Endothelial cell of hepatic sinusoid (primary cell): ENCODE measurements at regions not wholly inside any gene's neighbourhood (a gene's known extent, or its start where the extent isn't known, plus 50 kb on each side); places are given as distances from the start of the nearest gene placed in this dataset.

Experiments used
- in situ Hi-C: cut with HindIII; loops from 2 replicates; pipeline ENCODE4 v1.10.0; 2017; ENCODE audit warnings: low sequenced_read_pairs

- in situ Hi-C loops = no loop called here
These were observed 58.1 kb upstream of the ERG start for GRCh38 chr21:38556390-38556789.

- in situ Hi-C loops = loop anchor here (5.0 kb wide), 1 partner anchor 49 kb away; no protein-coding TSS in a partner anchor
These were observed 62.9 kb upstream of the ERG start for GRCh38 chr21:38561205-38561604.

- in situ Hi-C loops = loop anchor here (5.0 kb wide), 1 partner anchor 50 kb away; no protein-coding TSS in a partner anchor
These were observed 63.6 kb upstream of the ERG start for GRCh38 chr21:38561613-38562581.

GRCh38 chr21:38567335-38567969 is 69.2 kb upstream of the ERG start:
- in situ Hi-C loops = no loop called here

- in situ Hi-C loops = no loop called here
These were observed 69.7 kb upstream of the ERG start for GRCh38 chr21:38567970-38568360.

- in situ Hi-C loops = no loop called here
These were observed 71.5 kb upstream of the ERG start for GRCh38 chr21:38569733-38570132.

GRCh38 chr21:38570596-38570995 is 72.3 kb upstream of the ERG start:
- in situ Hi-C loops = no loop called here

GRCh38 chr21:38574895-38575575 is 76.8 kb upstream of the ERG start:
- in situ Hi-C loops = no loop called here

- in situ Hi-C loops = no loop called here
These were observed 79.6 kb upstream of the ERG start for GRCh38 chr21:38577887-38578286.

GRCh38 chr21:38590449-38591217 is 92.4 kb upstream of the ERG start:
- in situ Hi-C loops = no loop called here

- in situ Hi-C loops = no loop called here
These were observed 92.9 kb upstream of the ERG start for GRCh38 chr21:38591218-38591537.

- in situ Hi-C loops = loop anchor here (5.0 kb wide), 1 partner anchor 36 kb away; no protein-coding TSS in a partner anchor
These were observed 98.2 kb upstream of the ERG start for GRCh38 chr21:38596264-38597042.

- in situ Hi-C loops = loop anchor here (5.0 kb wide), 1 partner anchor 35 kb away; no protein-coding TSS in a partner anchor
These were observed 99.1 kb upstream of the ERG start for GRCh38 chr21:38597421-38597820.

GRCh38 chr21:38598413-38598812 is 100.1 kb upstream of the ERG start:
- in situ Hi-C loops = loop anchor here (5.0 kb wide), 1 partner anchor 34 kb away; no protein-coding TSS in a partner anchor

GRCh38 chr21:38599381-38599975 is 101.2 kb upstream of the ERG start:
- in situ Hi-C loops = loop anchor here (5.0 kb wide), 1 partner anchor 33 kb away; no protein-coding TSS in a partner anchor

GRCh38 chr21:38600106-38600505 is 101.8 kb upstream of the ERG start:
- in situ Hi-C loops = no loop called here

GRCh38 chr21:38605236-38605635 is 107.0 kb upstream of the ERG start:
- in situ Hi-C loops = no loop called here

- in situ Hi-C loops = no loop called here
These were observed 111.3 kb upstream of the ERG start for GRCh38 chr21:38609580-38609979.

- in situ Hi-C loops = no loop called here
These were observed 112.5 kb upstream of the ERG start for GRCh38 chr21:38610623-38611251.
